HEK293 (cell line): ENCODE measurements at regions not wholly inside any gene's neighbourhood (a gene's known extent, or its start where the extent isn't known, plus 50 kb on each side); places are given as distances from the start of the nearest gene placed in this dataset.

ENCODE experiments used
- CTCF ChIA-PET: fragments of 350-600 bp; formaldehyde crosslinking; extraction: SDS; loops from one replicate; lab custom pipeline; 2021; ENCODE audit warnings: antibody characterized with exemption; lab: Yijun Ruan, JAX
- POLR2A ChIA-PET: fragments of 300-600 bp; formaldehyde crosslinking; extraction: SDS; loops from one replicate; lab custom pipeline; 2020; ENCODE audit warnings: antibody characterized with exemption, inconsistent platforms; lab: Yijun Ruan, JAX
- H3K27ac ChIP-seq: fragments of 200-500 bp; sonication (Bioruptor generic); 2 replicates; pipeline ENCODE4 v1.5.1; 2014; ENCODE audit warnings: low read depth, low read length, control low read depth, inconsistent platforms; ENCODE audit errors: extremely low read depth
- H3K36me3 ChIP-seq, 2 experiments: fragments of 200-500 bp in 1 of 2; sonication (Bioruptor generic) in 1 of 2; 1 replicate in 1 of 2; 2 replicates in 1 of 2; pipeline ENCODE4 v1.5.1; 2014 to 2017; ENCODE audit warnings: inconsistent platforms in 2 of 2, low read length in 2 of 2; ENCODE audit not compliant: control insufficient read depth in 2 of 2, insufficient read depth in 1 of 2
- H3K4me1 ChIP-seq: fragments of 200-500 bp; sonication (Bioruptor generic); 2 replicates; pipeline ENCODE4 v1.5.1; 2014; ENCODE audit warnings: mild to moderate bottlenecking, low read length, inconsistent platforms; ENCODE audit not compliant: control insufficient read depth, insufficient read depth
- H3K4me3 ChIP-seq: 2 replicates; pipeline ENCODE4 v1.5.1; 2011; ENCODE audit warnings: low read depth, mild to moderate bottlenecking, control low read depth, low read length, moderate library complexity
- H3K9me3 ChIP-seq: fragments of 200-500 bp; sonication (Bioruptor generic); 2 replicates; pipeline ENCODE4 v1.5.1; 2014; ENCODE audit warnings: low read depth, low read length, inconsistent platforms; ENCODE audit not compliant: control insufficient read depth, insufficient read depth
- BCL11A ChIP-seq: fragments of 450-650 bp; formaldehyde crosslinking; IDR thresholded peaks from 2 replicates; pipeline ENCODE4 v1.5.1; 2016; ENCODE audit warnings: low read depth, missing biosample characterization, missing genetic modification characterization
- KLF9 ChIP-seq: fragments of 450-650 bp; formaldehyde crosslinking; IDR thresholded peaks from 2 replicates; pipeline ENCODE4 v1.5.1; 2016; ENCODE audit warnings: missing biosample characterization, missing genetic modification characterization, low read depth
- PATZ1 ChIP-seq: fragments of 450-650 bp; formaldehyde crosslinking; IDR thresholded peaks from 2 replicates; pipeline ENCODE4 v1.5.1; 2016; ENCODE audit warnings: missing biosample characterization, missing genetic modification characterization
- PBX3 ChIP-seq: sonication (generic); formaldehyde crosslinking; IDR thresholded peaks from 2 replicates; pipeline ENCODE4 v1.8.1; 2022; ENCODE audit warnings: mild to moderate bottlenecking, moderate library complexity, missing genetic modification reagents
- REST ChIP-seq: fragments of 450-650 bp; formaldehyde crosslinking; IDR thresholded peaks from 2 replicates; pipeline ENCODE4 v1.5.1; 2016; ENCODE audit warnings: missing biosample characterization, missing genetic modification characterization
- SETDB1 ChIP-seq: IDR thresholded peaks from one replicate; pipeline ENCODE4 v1.6.1; 2017; ENCODE audit warnings: mild to moderate bottlenecking, low read length, moderate library complexity, mixed read lengths; ENCODE audit not compliant: insufficient read length
- WT1 ChIP-seq: fragments of 450-650 bp; formaldehyde crosslinking; IDR thresholded peaks from 2 replicates; pipeline ENCODE4 v1.5.1; 2016; ENCODE audit warnings: missing biosample characterization, missing genetic modification characterization
- YY1 ChIP-seq: fragments of 450-650 bp; formaldehyde crosslinking; IDR thresholded peaks from 2 replicates; pipeline ENCODE4 v1.5.1; 2018; ENCODE audit warnings: missing biosample characterization, missing genetic modification characterization
- ZNF121 ChIP-seq: fragments of 450-650 bp; formaldehyde crosslinking; IDR thresholded peaks from 2 replicates; pipeline ENCODE4 v1.5.1; 2016; ENCODE audit warnings: missing biosample characterization, missing genetic modification characterization
- ZNF174 ChIP-seq: fragments of 450-650 bp; formaldehyde crosslinking; IDR thresholded peaks from 2 replicates; pipeline ENCODE4 v1.5.0; 2017; ENCODE audit warnings: missing biosample characterization, mild to moderate bottlenecking, missing genetic modification characterization
- ZNF202 ChIP-seq: fragments of 450-650 bp; formaldehyde crosslinking; IDR thresholded peaks from 2 replicates; pipeline ENCODE4 v1.5.1; 2016; ENCODE audit warnings: missing biosample characterization, missing genetic modification characterization, borderline replicate concordance
- ZNF266 ChIP-seq: fragments of 450-650 bp; formaldehyde crosslinking; IDR thresholded peaks from 2 replicates; pipeline ENCODE4 v1.5.1; 2016; ENCODE audit warnings: missing biosample characterization, missing genetic modification characterization, low read depth
- ZNF561 ChIP-seq: fragments of 450-650 bp; IDR thresholded peaks from 2 replicates; pipeline ENCODE4 v1.5.1; 2018; ENCODE audit warnings: missing biosample characterization, missing genetic modification characterization, borderline replicate concordance
- ZNF791 ChIP-seq: fragments of 450-650 bp; formaldehyde crosslinking; IDR thresholded peaks from 2 replicates; pipeline ENCODE4 v1.5.1; 2016; ENCODE audit warnings: missing biosample characterization, missing genetic modification characterization
- ZXDB ChIP-seq: fragments of 450-650 bp; formaldehyde crosslinking; IDR thresholded peaks from 2 replicates; pipeline ENCODE4 v1.5.1; 2016; ENCODE audit warnings: missing biosample characterization, missing genetic modification characterization

GRCh38 chr21:17390569-17390968 lies 122.3 kb upstream of the CXADR start (continued):
- TF ChIP-seq ZNF266 (tag by site-specific recombination): no peak
- no peak for TF ChIP-seq BCL11A
- TF ChIP-seq ZNF202 (tag by site-specific recombination): no peak
- no peak for TF ChIP-seq YY1 (tag by site-specific recombination)
- no peak for TF ChIP-seq ZXDB (tag by site-specific recombination)
- no peak for TF ChIP-seq PBX3 (CRISPR knock-in tag)
- no peak for TF ChIP-seq ZNF121
- no peak for TF ChIP-seq ZNF174 (tag by site-specific recombination)
- no peak for TF ChIP-seq WT1 (tag by site-specific recombination)

- ChIA-PET POLR2A (no interaction called here), CTCF (interaction anchor here (0.7 to 2.8 kb wide), 3 partner anchors 91 to 194 kb away, joined by 3 to 15 read pairs (median 3); no protein-coding TSS in a partner anchor)
- no peaks in the 10 kb centered on the region for H3K9me3 ChIP-seq
These were observed 121.0 kb upstream of the CXADR start for GRCh38 chr21:17391811-17392340.

More at GRCh38 chr21:17391811-17392340, 121.0 kb upstream of the CXADR start:
- no peak overlapping the region for H3K4me3 ChIP-seq
- TF ChIP-seq REST (no peak), ZNF791 (tag by site-specific recombination) (no peak), ZNF561 (tag by site-specific recombination) (no peak), PATZ1 (tag by site-specific recombination) (no peak), SETDB1 (no peak), KLF9 (no peak)
- TF ChIP-seq, all 188 proteins: peak for 0
- Histone ChIP-seq H3K36me3 (no peaks in the 10 kb centered on the region), H3K4me1 (no peaks in the 10 kb centered on the region), H3K27ac (no peak overlapping the region)
